DMS153 treated with DMSO at 0.1 percent for 48 hours (cell line): ENCODE measurements at regions not wholly inside any gene's neighbourhood (a gene's known extent, or its start where the extent isn't known, plus 50 kb on each side); places are given as distances from the start of the nearest gene placed in this dataset.
"Not testable (repeated sequence)": the region's sequence is repeated elsewhere in the genome, so short reads cannot be mapped to it uniquely, and the experiment has no call there.

Experiments
- DNase-seq: peaks from one replicate; lab custom pipeline; 2025; ENCODE audit not compliant: unreplicated experiment; lab: John Stamatoyannopoulos, UW

- not testable (repeated sequence) for DNase-seq
Observed at GRCh38 chr4:135447598-135447997, 1246.0 kb upstream of the PABPC4L start.

- no peak for DNase-seq
Observed at GRCh38 chr4:135434936-135435335, 1233.3 kb upstream of the PABPC4L start.

- DNase-seq, result no peak
Observed at GRCh38 chr4:135429528-135429927, 1227.9 kb upstream of the PABPC4L start.

GRCh38 chr4:135418353-135418752, 1216.8 kb upstream of the PABPC4L start:
- no peak for DNase-seq

GRCh38 chr4:135412213-135412612, 1210.6 kb upstream of the PABPC4L start:
- no peak for DNase-seq

- DNase-seq, result no peak
Observed at GRCh38 chr4:135411251-135411650, 1209.7 kb upstream of the PABPC4L start.

- not testable (repeated sequence) for DNase-seq
Observed at GRCh38 chr4:135409261-135409660, 1207.7 kb upstream of the PABPC4L start.

GRCh38 chr4:135408109-135408508, 1206.5 kb upstream of the PABPC4L start:
- no peak for DNase-seq

GRCh38 chr4:135406597-135406996, 1205.0 kb upstream of the PABPC4L start:
- DNase-seq, result not testable (repeated sequence)

GRCh38 chr4:135385830-135386581, 1184.4 kb upstream of the PABPC4L start:
- DNase-seq, result no peak

GRCh38 chr4:135383356-135384288, 1182.0 kb upstream of the PABPC4L start:
- no peak for DNase-seq

GRCh38 chr4:135382280-135382959, 1180.8 kb upstream of the PABPC4L start:
- DNase-seq, result no peak

- no peak for DNase-seq
Observed at GRCh38 chr4:135372131-135372530, 1170.5 kb upstream of the PABPC4L start.

- no peak for DNase-seq
Observed at GRCh38 chr4:135371137-135371536, 1169.5 kb upstream of the PABPC4L start.

GRCh38 chr4:135368831-135369230, 1167.2 kb upstream of the PABPC4L start:
- no peak for DNase-seq

- DNase-seq, result no peak
Observed at GRCh38 chr4:135365065-135365464, 1163.5 kb upstream of the PABPC4L start.

- no peak for DNase-seq
Observed at GRCh38 chr4:135359128-135359527, 1157.5 kb upstream of the PABPC4L start.

- no peak for DNase-seq
Observed at GRCh38 chr4:135357091-135357490, 1155.5 kb upstream of the PABPC4L start.

GRCh38 chr4:135354876-135355275, 1153.3 kb upstream of the PABPC4L start:
- DNase-seq, result no peak

GRCh38 chr4:135353008-135353407, 1151.4 kb upstream of the PABPC4L start:
- no peak for DNase-seq

- DNase-seq, result no peak
Observed at GRCh38 chr4:135344492-135344891, 1142.9 kb upstream of the PABPC4L start.
